Bronchial epithelial cell (primary cell): ENCODE measurements at regions not wholly inside any gene's neighbourhood (a gene's known extent, or its start where the extent isn't known, plus 50 kb on each side); places are given as distances from the start of the nearest gene placed in this dataset.
A peak's percentile ranks its signal among the peaks of the same experiment; 100 is the strongest.
"Not testable (repeated sequence)": the region's sequence is repeated elsewhere in the genome, so short reads cannot be mapped to it uniquely, and the experiment has no call there.

Experiments used
- DNase-seq: peaks from one replicate; pipeline ENCODE4 v3.0.0-alpha.2; 2010; ENCODE audit warnings: low read depth
- FAIRE-seq: peaks from 2 replicates; lab custom pipeline; 2011; peaks lifted over from hg19 to GRCh38; lab: Jason Lieb, UNC
- H3K27me3 ChIP-seq: 2 replicates; pipeline ENCODE4 v1.5.1; 2011; ENCODE audit warnings: low read length; ENCODE audit not compliant: control insufficient read depth, insufficient read depth
- H3K36me3 ChIP-seq: 2 replicates; pipeline ENCODE4 v1.5.1; 2011; ENCODE audit warnings: low read length; ENCODE audit not compliant: control insufficient read depth, insufficient read depth
- H3K4me3 ChIP-seq: 2 replicates; pipeline ENCODE4 v1.5.1; 2011; ENCODE audit warnings: mild to moderate bottlenecking, low read depth, low read length, control low read depth
- CTCF ChIP-seq: IDR thresholded peaks from 2 replicates; pipeline ENCODE4 v1.5.1; 2011; ENCODE audit warnings: mild to moderate bottlenecking, moderate library complexity, low read length, control low read depth, inconsistent platforms; ENCODE audit not compliant: insufficient read depth, severe bottlenecking

DNA sequence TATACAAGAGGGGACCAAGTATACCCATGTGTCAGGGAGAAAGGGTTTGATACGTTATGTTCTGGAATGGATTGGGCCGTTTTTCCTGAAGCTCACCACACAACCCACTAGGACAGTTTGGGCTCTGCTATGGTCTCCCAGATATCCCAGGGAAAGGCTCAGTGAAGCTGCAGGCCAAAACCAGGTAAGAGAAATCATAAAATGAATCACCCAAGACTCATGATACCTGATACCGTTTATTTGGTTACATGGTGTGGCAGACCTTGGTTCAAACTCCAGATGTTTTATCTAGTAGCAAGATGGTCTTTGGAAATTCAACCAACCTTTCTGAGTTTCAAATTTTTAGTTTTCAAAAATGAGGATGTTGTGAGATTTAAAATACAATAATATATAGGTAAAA lies 177.6 kb downstream of the C12orf75 start:
- Histone ChIP-seq H3K4me3 (no peak overlapping the region), H3K36me3 (no peaks in the 10 kb centered on the region), H3K27me3 (no peaks in the 10 kb centered on the region)
- DNase-seq: peak; percentile 22
- TF ChIP-seq CTCF: no peak
- no peak for FAIRE-seq

DNA sequence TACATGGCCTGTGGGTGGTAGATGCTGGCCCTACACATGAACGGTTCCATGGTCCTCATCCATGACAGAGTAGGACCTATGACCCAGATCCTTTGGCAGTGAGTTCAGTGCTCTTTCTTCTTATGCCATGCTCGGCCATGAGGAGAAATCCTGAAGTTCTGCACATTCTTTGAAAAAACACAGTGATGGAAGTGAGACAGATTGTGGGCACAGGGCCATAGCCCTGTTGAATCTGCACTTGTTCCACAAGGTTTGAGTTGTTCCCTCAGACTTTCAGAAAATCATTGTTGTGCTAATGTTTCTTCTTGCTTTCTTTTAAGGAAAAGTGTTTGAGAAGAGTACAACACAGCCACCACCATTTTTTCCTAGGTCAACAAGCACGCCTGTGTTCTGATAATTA lies 180.0 kb downstream of the C12orf75 start:
- no peaks in the 10 kb centered on the region for H3K36me3 ChIP-seq
- DNase-seq: no peak
- no peak for TF ChIP-seq CTCF
- H3K27me3 ChIP-seq: no peaks in the 10 kb centered on the region
- no peak overlapping the region for H3K4me3 ChIP-seq
- no peak for FAIRE-seq

- H3K27me3 ChIP-seq, H3K4me3 ChIP-seq, H3K36me3 ChIP-seq, FAIRE-seq: not testable (repeated sequence)
- DNase-seq: peak; percentile 37
Observed at GRCh38 chr12:105512861-105513260, 182.4 kb downstream of the C12orf75 start.

GRCh38 chr12:105522166-105522825 lies 191.8 kb downstream of the C12orf75 start:
- Histone ChIP-seq H3K27me3 (no peaks in the 10 kb centered on the region), H3K4me3 (no peak overlapping the region), H3K36me3 (no peaks in the 10 kb centered on the region)
- no peak for TF ChIP-seq CTCF
- no peak for FAIRE-seq
- DNase-seq: peak; percentile 55

- FAIRE-seq (no peak), DNase-seq (peak; percentile 18)
- H3K4me3 ChIP-seq: no peak overlapping the region
- no peaks in the 10 kb centered on the region for H3K27me3 ChIP-seq
- H3K36me3 ChIP-seq: no peaks in the 10 kb centered on the region
- no peak for TF ChIP-seq CTCF
Observed at GRCh38 chr12:105523164-105524057, 192.9 kb downstream of the C12orf75 start.

GRCh38 chr12:105524961-105525360 lies 194.5 kb downstream of the C12orf75 start:
- no peak for FAIRE-seq
- no peak for DNase-seq
- TF ChIP-seq CTCF: no peak
- H3K27me3 ChIP-seq: no peaks in the 10 kb centered on the region
- H3K36me3 ChIP-seq: no peaks in the 10 kb centered on the region
- no peak overlapping the region for H3K4me3 ChIP-seq
